ENCODE measurements at regions not wholly inside any gene's neighbourhood (a gene's known extent, or its start where the extent isn't known, plus 50 kb on each side); places are given as distances from the start of the nearest gene placed in this dataset.

DNA sequence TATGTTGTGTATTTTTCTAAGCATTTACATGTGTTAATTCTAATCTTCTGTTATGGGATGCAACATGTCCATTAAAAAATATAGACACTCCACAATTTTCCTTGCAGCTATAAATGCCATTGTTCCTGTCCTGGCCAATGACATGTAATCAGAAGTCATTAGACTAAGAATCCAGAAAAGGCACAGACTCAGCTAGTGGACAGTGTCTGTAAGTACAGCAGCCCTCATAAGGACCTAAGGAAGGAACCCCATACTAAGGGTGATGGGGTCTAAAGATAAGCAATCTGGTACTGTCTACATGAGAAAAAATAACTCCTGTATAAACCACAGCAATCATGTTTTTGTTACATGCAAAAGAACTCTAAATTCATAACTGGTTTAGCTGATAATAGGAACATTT lies 115.9 kb downstream of the GPR85 start:
- H3K9ac ChIP-seq (ENCODE audit: low read length) = no peak overlapping the region
- H3K4me3 ChIP-seq (ENCODE audit: low read depth, low read length, poor library complexity, severe bottlenecking) = no peak overlapping the region
- peaks cover 16% of the 10 kb centered on the region for H3K4me1 ChIP-seq (ENCODE audit: insufficient read depth, low read length, severe bottlenecking)
- H4K20me1 ChIP-seq (ENCODE audit: insufficient read depth, low read length) = no peaks in the 10 kb centered on the region
- H3K36me3 ChIP-seq (ENCODE audit: insufficient read depth, low read length) = no peaks in the 10 kb centered on the region
- H3K9me3 ChIP-seq (ENCODE audit: low read length) = 0 out of 2 replicates have a peak, but pooled peaks cover 3% of the 10 kb centered on the region
- H3K79me2 ChIP-seq (ENCODE audit: insufficient read depth, low read length) = no peaks in the 10 kb centered on the region
- H3K27me3 ChIP-seq (ENCODE audit: insufficient read depth, low read length) = no peaks in the 10 kb centered on the region
- no peak for TF ChIP-seq EZH2 (IDR thresholded peaks at IDR 0.05; ENCODE audit: borderline replicate concordance, low read length)
- TF ChIP-seq, protein P1, sequence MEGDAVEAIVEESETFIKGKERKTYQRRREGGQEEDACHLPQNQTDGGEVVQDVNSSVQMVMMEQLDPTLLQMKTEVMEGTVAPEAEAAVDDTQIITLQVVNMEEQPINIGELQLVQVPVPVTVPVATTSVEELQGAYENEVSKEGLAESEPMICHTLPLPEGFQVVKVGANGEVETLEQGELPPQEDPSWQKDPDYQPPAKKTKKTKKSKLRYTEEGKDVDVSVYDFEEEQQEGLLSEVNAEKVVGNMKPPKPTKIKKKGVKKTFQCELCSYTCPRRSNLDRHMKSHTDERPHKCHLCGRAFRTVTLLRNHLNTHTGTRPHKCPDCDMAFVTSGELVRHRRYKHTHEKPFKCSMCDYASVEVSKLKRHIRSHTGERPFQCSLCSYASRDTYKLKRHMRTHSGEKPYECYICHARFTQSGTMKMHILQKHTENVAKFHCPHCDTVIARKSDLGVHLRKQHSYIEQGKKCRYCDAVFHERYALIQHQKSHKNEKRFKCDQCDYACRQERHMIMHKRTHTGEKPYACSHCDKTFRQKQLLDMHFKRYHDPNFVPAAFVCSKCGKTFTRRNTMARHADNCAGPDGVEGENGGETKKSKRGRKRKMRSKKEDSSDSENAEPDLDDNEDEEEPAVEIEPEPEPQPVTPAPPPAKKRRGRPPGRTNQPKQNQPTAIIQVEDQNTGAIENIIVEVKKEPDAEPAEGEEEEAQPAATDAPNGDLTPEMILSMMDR (IDR thresholded peaks at IDR 0.05; ENCODE audit: low read length) = peak; percentile 42
- H3K9me2 ChIP-seq (ENCODE audit: low read depth, low read length) = no peaks in the 10 kb centered on the region
- no peak overlapping the region for H3K27ac ChIP-seq (ENCODE audit: low read depth, low read length, poor library complexity, severe bottlenecking)
- H3F3A ChIP-seq (ENCODE audit: insufficient read depth, low read length) = no peaks in the 10 kb centered on the region
- H2AFZ ChIP-seq (ENCODE audit: low read length) = no peak overlapping the region
- H3K4me2 ChIP-seq (ENCODE audit: low read length) = no peak overlapping the region

DNA sequence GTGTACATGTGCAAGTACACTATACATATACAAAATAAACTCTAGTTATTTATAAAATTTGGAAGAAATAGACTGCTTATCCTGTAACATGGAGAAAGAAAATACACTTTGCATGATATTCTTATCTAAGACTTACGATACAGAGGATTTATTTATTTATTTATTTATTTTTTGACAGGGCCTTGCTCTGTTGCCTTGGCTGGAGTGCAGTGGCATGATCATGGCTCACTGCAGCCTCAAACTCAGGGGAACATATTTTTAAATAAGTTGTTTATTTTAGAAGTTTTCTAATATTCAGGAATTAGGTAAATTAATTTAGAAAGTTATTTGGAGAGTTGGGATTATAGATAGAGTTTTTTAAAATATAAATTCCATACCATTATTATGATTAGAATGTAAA lies 116.7 kb downstream of the GPR85 start:
- Histone ChIP-seq H2AFZ (ENCODE audit: low read length) (no peak overlapping the region), H3K36me3 (ENCODE audit: insufficient read depth, low read length) (no peaks in the 10 kb centered on the region), H3K4me1 (ENCODE audit: insufficient read depth, low read length, severe bottlenecking) (peaks cover 18% of the 10 kb centered on the region), H3K27ac (ENCODE audit: low read depth, low read length, poor library complexity, severe bottlenecking) (no peak overlapping the region), H4K20me1 (ENCODE audit: insufficient read depth, low read length) (no peaks in the 10 kb centered on the region), H3F3A (ENCODE audit: insufficient read depth, low read length) (no peaks in the 10 kb centered on the region), H3K4me2 (ENCODE audit: low read length) (no peak overlapping the region), H3K9me3 (ENCODE audit: low read length) (0 out of 2 replicates have a peak, but pooled peaks cover 3% of the 10 kb centered on the region), H3K9ac (ENCODE audit: low read length) (no peak overlapping the region), H3K79me2 (ENCODE audit: insufficient read depth, low read length) (no peaks in the 10 kb centered on the region), H3K9me2 (ENCODE audit: low read depth, low read length) (no peaks in the 10 kb centered on the region), H3K4me3 (ENCODE audit: low read depth, low read length, poor library complexity, severe bottlenecking) (no peak overlapping the region), H3K27me3 (ENCODE audit: insufficient read depth, low read length) (no peaks in the 10 kb centered on the region)
- TF ChIP-seq, protein P1 (IDR thresholded peaks at IDR 0.05; ENCODE audit: low read length) = no peak
- no peak for TF ChIP-seq EZH2 (IDR thresholded peaks at IDR 0.05; ENCODE audit: borderline replicate concordance, low read length)

DNA sequence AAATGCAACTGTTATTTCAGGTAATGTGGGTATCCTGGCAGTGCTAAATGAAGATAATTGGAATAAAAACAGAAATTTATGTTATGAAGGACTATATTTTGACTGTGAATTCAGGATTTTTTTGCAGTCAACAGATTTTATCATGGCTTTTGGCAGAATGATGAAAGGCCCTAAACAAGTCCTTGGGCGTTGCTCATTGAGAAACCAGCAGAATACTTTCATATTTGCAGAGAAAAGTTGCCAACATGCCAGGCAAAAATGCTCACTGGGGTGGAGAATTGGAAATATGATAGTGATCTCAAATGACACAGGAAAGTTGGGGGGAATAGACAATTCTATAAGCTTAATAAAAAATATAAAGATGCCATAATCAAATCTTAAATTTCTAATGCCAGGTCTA lies 121.1 kb downstream of the GPR85 start:
- H3K9me2 ChIP-seq (ENCODE audit: low read depth, low read length) = no peaks in the 10 kb centered on the region
- H3K4me1 ChIP-seq (ENCODE audit: insufficient read depth, low read length, severe bottlenecking) = peaks cover 11% of the 10 kb centered on the region
- TF ChIP-seq EZH2 (IDR thresholded peaks at IDR 0.05; ENCODE audit: borderline replicate concordance, low read length) = no peak
- TF ChIP-seq, protein P1 (IDR thresholded peaks at IDR 0.05; ENCODE audit: low read length) = no peak
- no peaks in the 10 kb centered on the region for H3K79me2 ChIP-seq (ENCODE audit: insufficient read depth, low read length)
- no peaks in the 10 kb centered on the region for H3K27me3 ChIP-seq (ENCODE audit: insufficient read depth, low read length)
- H3K4me3 ChIP-seq (ENCODE audit: low read depth, low read length, poor library complexity, severe bottlenecking) = no peak overlapping the region
- H3K9ac ChIP-seq (ENCODE audit: low read length) = no peak overlapping the region
- H3F3A ChIP-seq (ENCODE audit: insufficient read depth, low read length) = no peaks in the 10 kb centered on the region
- H3K27ac ChIP-seq (ENCODE audit: low read depth, low read length, poor library complexity, severe bottlenecking) = no peak overlapping the region
- H3K9me3 ChIP-seq (ENCODE audit: low read length) = no peaks in the 10 kb centered on the region
- H3K36me3 ChIP-seq (ENCODE audit: insufficient read depth, low read length) = no peaks in the 10 kb centered on the region
- no peaks in the 10 kb centered on the region for H4K20me1 ChIP-seq (ENCODE audit: insufficient read depth, low read length)
- no peak overlapping the region for H2AFZ ChIP-seq (ENCODE audit: low read length)
- H3K4me2 ChIP-seq (ENCODE audit: low read length) = 0 out of 2 replicates have a peak overlapping the region, but pooled peaks have one; percentile 36

Data from OCI-LY1 (cell line).